CD4-positive, alpha-beta T cell (primary cell): ENCODE measurements at regions not wholly inside any gene's neighbourhood (a gene's known extent, or its start where the extent isn't known, plus 50 kb on each side); places are given as distances from the start of the nearest gene placed in this dataset.

ENCODE experiments used
- ATAC-seq: fragments of 200-7000 bp; cut with Tn5 transposase; one replicate; pipeline ENCODE4 v1.10.0; 2022; ENCODE audit warnings: mild to moderate bottlenecking; ENCODE audit not compliant: poor library complexity
- CTCF ChIA-PET: fragments of 350-600 bp; sonication (Branson Sonifier 250); formaldehyde crosslinking; loops from one replicate; lab custom pipeline; 2021; ENCODE audit warnings: antibody characterized with exemption, inconsistent platforms; lab: Charles Lee
- POLR2A ChIA-PET: fragments of 350-600 bp; sonication (Branson Sonifier 250); formaldehyde crosslinking; loops from one replicate; lab custom pipeline; 2021; ENCODE audit warnings: antibody characterized with exemption, inconsistent platforms; lab: Charles Lee
- DNase-seq, 14 experiments: peaks; one replicate each; pipeline ENCODE4 v3.0.0-alpha.2; 2013 to 2020; ENCODE audit warnings: mixed read lengths in 2 of 14
- H3K27ac ChIP-seq, 2 donors: one replicate each; pipeline versions ENCODE4 v1.5.1 to v1.7.0; 2013; ENCODE audit warnings: low read length in 2 of 2, low read depth in 1 of 2, mild to moderate bottlenecking in 1 of 2
- H3K27me3 ChIP-seq, 2 experiments: 1 replicate in 1 of 2; 2 replicates in 1 of 2; pipeline versions ENCODE4 v1.6.1 to v1.7.0; 2013; ENCODE audit warnings: low read length in 2 of 2, control low read depth in 1 of 2, mild to moderate bottlenecking in 1 of 2, moderate library complexity in 1 of 2; ENCODE audit not compliant: insufficient read depth in 2 of 2, control insufficient read depth in 1 of 2
- H3K36me3 ChIP-seq: one replicate; pipeline ENCODE4 v1.6.1; 2013; ENCODE audit warnings: low read length, control low read depth; ENCODE audit not compliant: insufficient read depth
- H3K4me1 ChIP-seq: one replicate; pipeline ENCODE4 v1.6.1; 2013; ENCODE audit warnings: low read length, control low read depth; ENCODE audit not compliant: insufficient read depth
- H3K4me3 ChIP-seq: one replicate; pipeline ENCODE4 v1.5.1; 2013; ENCODE audit warnings: mild to moderate bottlenecking, low read length, moderate library complexity
- H3K9me3 ChIP-seq, 2 experiments: 1 replicate in 1 of 2; 2 replicates in 1 of 2; pipeline versions ENCODE4 v1.6.1 to v1.7.0; 2013; ENCODE audit warnings: low read length in 2 of 2, mild to moderate bottlenecking in 2 of 2, control low read depth in 1 of 2, moderate library complexity in 1 of 2; ENCODE audit not compliant: control insufficient read depth in 1 of 2, insufficient read depth in 1 of 2
- H3K27ac Mint-ChIP-seq: one replicate; pipeline ENCODE4 v1.8.0; 2020; ENCODE audit warnings: mixed read lengths
- H3K27me3 Mint-ChIP-seq: one replicate; pipeline ENCODE4 v1.8.0; 2021; ENCODE audit warnings: mixed read lengths
- H3K36me3 Mint-ChIP-seq: one replicate; pipeline ENCODE4 v1.8.0; 2021; ENCODE audit warnings: low read depth, mixed read lengths
- H3K4me1 Mint-ChIP-seq: one replicate; pipeline ENCODE4 v1.8.0; 2021; ENCODE audit warnings: low read depth, mixed read lengths
- H3K4me3 Mint-ChIP-seq: one replicate; pipeline ENCODE4 v1.8.0; 2020; ENCODE audit warnings: mild to moderate bottlenecking, mixed read lengths
- H3K9me3 Mint-ChIP-seq: one replicate; pipeline ENCODE4 v1.8.0; 2020; ENCODE audit warnings: mixed read lengths
- intact Hi-C, 2 experiments: fragments of 100-400 bp; cut with DNase I in 1 of 2; cut with micrococcal nuclease in 1 of 2; formaldehyde crosslinking; loops; one replicate each; pipeline versions ENCODE4 v1.15.1 to v1.9.0; 2023 to 2025; cut with DNase I, micrococcal nuclease
- TF ChIP-seq, protein P1 (sequence below): fragments of 200-600 bp; IDR thresholded peaks from one replicate; pipeline ENCODE4 v1.8.0; 2022; ENCODE audit warnings: antibody characterized with exemption, mild to moderate bottlenecking

DNA sequence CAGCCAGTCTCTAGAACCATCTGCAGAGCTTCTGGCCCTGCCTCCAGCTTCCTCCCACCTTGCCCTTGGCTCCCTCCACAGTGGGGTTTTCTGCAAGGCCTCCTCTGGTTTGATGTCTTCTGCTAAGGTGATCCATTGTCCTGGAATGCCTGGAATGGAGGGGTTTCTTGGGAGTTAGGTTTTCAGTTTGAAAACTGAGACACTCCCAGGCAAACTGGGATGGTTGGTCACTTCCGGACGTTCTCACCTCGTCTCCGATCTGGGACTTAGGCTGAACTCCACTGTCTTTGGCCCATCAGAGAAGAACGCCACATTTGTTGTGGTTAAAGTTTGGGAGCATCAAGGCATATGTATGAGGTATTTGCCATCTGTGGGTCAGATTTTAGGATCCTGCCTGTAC, 77.4 kb upstream of the KLHL25 start:
- H3K4me1 Mint-ChIP-seq, result no peaks in the 10 kb centered on the region
- no peak for DNase-seq
- peaks cover 40% of the 10 kb centered on the region for H3K27me3 Mint-ChIP-seq
- H3K4me3 Mint-ChIP-seq, result no peak overlapping the region
- ChIA-PET CTCF (no interaction called here), POLR2A (no interaction called here)
- H3K36me3 Mint-ChIP-seq, result no peaks in the 10 kb centered on the region
- intact Hi-C loops, result no loop called here
- Histone ChIP-seq H3K9me3 (no peaks in the 10 kb centered on the region), H3K36me3 (no peaks in the 10 kb centered on the region), H3K27ac (no peak overlapping the region), H3K4me3 (no peak overlapping the region), H3K27me3 (peaks cover 9% of the 10 kb centered on the region in 2 experiments), H3K4me1 (no peaks in the 10 kb centered on the region)
- H3K27ac Mint-ChIP-seq, result no peak overlapping the region
- TF ChIP-seq, protein P1, sequence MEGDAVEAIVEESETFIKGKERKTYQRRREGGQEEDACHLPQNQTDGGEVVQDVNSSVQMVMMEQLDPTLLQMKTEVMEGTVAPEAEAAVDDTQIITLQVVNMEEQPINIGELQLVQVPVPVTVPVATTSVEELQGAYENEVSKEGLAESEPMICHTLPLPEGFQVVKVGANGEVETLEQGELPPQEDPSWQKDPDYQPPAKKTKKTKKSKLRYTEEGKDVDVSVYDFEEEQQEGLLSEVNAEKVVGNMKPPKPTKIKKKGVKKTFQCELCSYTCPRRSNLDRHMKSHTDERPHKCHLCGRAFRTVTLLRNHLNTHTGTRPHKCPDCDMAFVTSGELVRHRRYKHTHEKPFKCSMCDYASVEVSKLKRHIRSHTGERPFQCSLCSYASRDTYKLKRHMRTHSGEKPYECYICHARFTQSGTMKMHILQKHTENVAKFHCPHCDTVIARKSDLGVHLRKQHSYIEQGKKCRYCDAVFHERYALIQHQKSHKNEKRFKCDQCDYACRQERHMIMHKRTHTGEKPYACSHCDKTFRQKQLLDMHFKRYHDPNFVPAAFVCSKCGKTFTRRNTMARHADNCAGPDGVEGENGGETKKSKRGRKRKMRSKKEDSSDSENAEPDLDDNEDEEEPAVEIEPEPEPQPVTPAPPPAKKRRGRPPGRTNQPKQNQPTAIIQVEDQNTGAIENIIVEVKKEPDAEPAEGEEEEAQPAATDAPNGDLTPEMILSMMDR, result no peak
- ATAC-seq, result no peak
- no peaks in the 10 kb centered on the region for H3K9me3 Mint-ChIP-seq

DNA sequence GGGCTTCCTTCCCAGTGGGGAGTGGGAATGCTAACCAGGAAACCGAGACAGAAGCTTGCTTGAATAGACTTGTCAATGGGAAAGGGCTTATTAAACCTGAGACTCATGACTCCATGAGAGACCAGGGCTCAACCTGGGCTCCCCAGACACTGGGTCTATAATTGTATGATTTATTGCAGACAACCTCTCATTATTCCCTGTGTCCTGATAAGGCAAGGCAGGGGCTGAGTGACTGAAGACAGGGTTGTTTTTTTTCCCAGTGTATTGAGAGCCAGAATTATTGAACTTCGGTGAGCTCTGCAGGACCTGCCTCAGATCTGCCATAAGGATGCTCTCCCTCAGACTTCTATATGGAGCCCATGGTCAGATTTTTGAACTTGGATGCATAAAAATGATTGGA, 79.5 kb upstream of the KLHL25 start:
- no peak for DNase-seq
- H3K4me1 Mint-ChIP-seq, result no peaks in the 10 kb centered on the region
- no peak overlapping the region for H3K27ac Mint-ChIP-seq
- no peak overlapping the region for H3K4me3 ChIP-seq
- intact Hi-C loops, result no loop called here
- no peaks in the 10 kb centered on the region for H3K4me1 ChIP-seq
- no peaks in the 10 kb centered on the region for H3K36me3 ChIP-seq
- TF ChIP-seq, protein P1, result no peak
- no peak for ATAC-seq
- peaks cover 7 to 13% of the 10 kb centered on the region in 2 experiments for H3K27me3 ChIP-seq
- POLR2A ChIA-PET, result no interaction called here
- no peak overlapping the region for H3K4me3 Mint-ChIP-seq
- no peaks in the 10 kb centered on the region for H3K9me3 Mint-ChIP-seq
- no peaks in the 10 kb centered on the region for H3K9me3 ChIP-seq
- CTCF ChIA-PET, result interaction anchor here (1.1 to 1.8 kb wide), 2 partner anchors 15 to 16 kb away, joined by 3 to 4 read pairs; no protein-coding TSS in a partner anchor
- peaks cover 57% of the 10 kb centered on the region for H3K27me3 Mint-ChIP-seq
- H3K27ac ChIP-seq, result no peak overlapping the region
- no peaks in the 10 kb centered on the region for H3K36me3 Mint-ChIP-seq

DNA sequence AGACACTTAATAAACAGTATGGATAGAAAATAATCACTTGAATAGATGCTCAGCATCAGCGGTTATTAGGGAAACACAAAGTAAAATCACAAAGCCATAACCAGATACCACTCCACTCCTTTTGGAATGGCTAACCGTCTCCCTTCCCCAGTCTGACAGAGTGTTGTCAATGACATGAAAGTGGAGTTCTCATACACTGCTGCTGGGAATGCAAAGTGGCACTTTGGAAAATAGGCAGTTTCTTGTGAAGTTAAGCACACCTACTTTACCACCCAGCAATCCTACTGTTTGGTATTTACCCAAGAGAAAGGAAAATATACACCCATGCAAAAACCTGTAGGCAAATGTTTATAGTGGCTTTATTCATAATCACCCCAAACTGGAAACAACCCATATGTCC, 81.0 kb upstream of the KLHL25 start:
- DNase-seq (no peak), ATAC-seq (no peak)
- no peaks in the 10 kb centered on the region for H3K4me1 ChIP-seq
- H3K27me3 ChIP-seq, result peaks cover 7 to 27% of the 10 kb centered on the region in 2 experiments
- H3K27ac Mint-ChIP-seq, result no peak overlapping the region
- no peak overlapping the region for H3K27ac ChIP-seq
- ChIA-PET CTCF (no interaction called here), POLR2A (no interaction called here)
- no peaks in the 10 kb centered on the region for H3K9me3 ChIP-seq
- no peaks in the 10 kb centered on the region for H3K9me3 Mint-ChIP-seq
- H3K36me3 Mint-ChIP-seq, result no peaks in the 10 kb centered on the region
- H3K36me3 ChIP-seq, result no peaks in the 10 kb centered on the region
- H3K4me3 ChIP-seq, result no peak overlapping the region
- no peaks in the 10 kb centered on the region for H3K4me1 Mint-ChIP-seq
- intact Hi-C loops, result no loop called here
- peaks cover 72% of the 10 kb centered on the region for H3K27me3 Mint-ChIP-seq
- TF ChIP-seq, protein P1, result no peak
- no peak overlapping the region for H3K4me3 Mint-ChIP-seq
